Activated T-helper 17 cell treated with anti-CD3 and anti-CD28 coated beads, Interleukin-2, amount 50 U/mL, for 72 hours (primary cell): ENCODE measurements at regions not wholly inside any gene's neighbourhood (a gene's known extent, or its start where the extent isn't known, plus 50 kb on each side); places are given as distances from the start of the nearest gene placed in this dataset.
"Not testable (repeated sequence)": the region's sequence is repeated elsewhere in the genome, so short reads cannot be mapped to it uniquely, and the experiment has no call there.

ENCODE experiments used
- ATAC-seq: fragments of 150-1000 bp; cut with Tn5 transposase; replicated peaks from 2 replicates; pipeline ENCODE4 v1.10.0; 2021; ENCODE audit warnings: mild to moderate bottlenecking, moderate library complexity
- H3K27ac Mint-ChIP-seq: one replicate; pipeline ENCODE4 v1.8.0; 2022; ENCODE audit warnings: mixed read lengths
- H3K27me3 Mint-ChIP-seq: one replicate; pipeline ENCODE4 v1.8.0; 2022; ENCODE audit warnings: mixed read lengths
- H3K36me3 Mint-ChIP-seq: one replicate; pipeline ENCODE4 v1.8.0; 2022; ENCODE audit warnings: low read depth, mild to moderate bottlenecking, mixed read lengths
- H3K4me1 Mint-ChIP-seq: one replicate; pipeline ENCODE4 v1.8.0; 2022; ENCODE audit warnings: mixed read lengths
- H3K4me3 Mint-ChIP-seq: one replicate; pipeline ENCODE4 v1.8.0; 2022; ENCODE audit warnings: mild to moderate bottlenecking, mixed read lengths
- H3K9me3 Mint-ChIP-seq: one replicate; pipeline ENCODE4 v1.8.0; 2022; ENCODE audit warnings: mixed read lengths

- Mint-ChIP-seq H3K9me3 (peaks cover 4% of the 10 kb centered on the region), H3K27me3 (peaks cover 39% of the 10 kb centered on the region), H3K36me3 (no peaks in the 10 kb centered on the region), H3K4me3 (no peak overlapping the region), H3K4me1 (no peaks in the 10 kb centered on the region), H3K27ac (no peak overlapping the region)
- no peak for ATAC-seq
Observed at GRCh38 chr17:73914536-73915274, 270.5 kb upstream of the SDK2 start.

GRCh38 chr17:73919033-73919432 lies 274.8 kb upstream of the SDK2 start:
- H3K27me3 Mint-ChIP-seq = peaks cover 21% of the 10 kb centered on the region
- not testable (repeated sequence) for H3K4me1 Mint-ChIP-seq, H3K9me3 Mint-ChIP-seq, H3K4me3 Mint-ChIP-seq, ATAC-seq, H3K27ac Mint-ChIP-seq, H3K36me3 Mint-ChIP-seq

- no peak for ATAC-seq
- Mint-ChIP-seq H3K4me3 (no peak overlapping the region), H3K9me3 (peaks cover 4% of the 10 kb centered on the region), H3K27me3 (peaks cover 14% of the 10 kb centered on the region), H3K4me1 (no peaks in the 10 kb centered on the region), H3K27ac (no peak overlapping the region), H3K36me3 (no peaks in the 10 kb centered on the region)
Observed at GRCh38 chr17:73921306-73921705, 277.1 kb upstream of the SDK2 start.

GRCh38 chr17:73924114-73924908 lies 279.2 kb upstream of the RPL38 start:
- Mint-ChIP-seq H3K27me3 (peaks cover 6% of the 10 kb centered on the region), H3K27ac (no peak overlapping the region), H3K4me1 (no peaks in the 10 kb centered on the region), H3K9me3 (peaks cover under 1% of the 10 kb centered on the region), H3K36me3 (no peaks in the 10 kb centered on the region), H3K4me3 (no peak overlapping the region)
- no peak for ATAC-seq

- no peaks in the 10 kb centered on the region for H3K36me3 Mint-ChIP-seq
- no peak overlapping the region for H3K4me3 Mint-ChIP-seq
- no peak overlapping the region for H3K27ac Mint-ChIP-seq
- H3K4me1 Mint-ChIP-seq = no peaks in the 10 kb centered on the region
- ATAC-seq = no peak
- H3K9me3 Mint-ChIP-seq = no peaks in the 10 kb centered on the region
- peaks cover 3% of the 10 kb centered on the region for H3K27me3 Mint-ChIP-seq
Observed at GRCh38 chr17:73924909-73925186, 278.6 kb upstream of the RPL38 start.

GRCh38 chr17:73929860-73930430 lies 273.5 kb upstream of the RPL38 start:
- Mint-ChIP-seq H3K36me3 (no peaks in the 10 kb centered on the region), H3K4me1 (no peaks in the 10 kb centered on the region), H3K9me3 (no peaks in the 10 kb centered on the region), H3K4me3 (no peak overlapping the region), H3K27ac (no peak overlapping the region), H3K27me3 (no peaks in the 10 kb centered on the region)
- ATAC-seq = no peak

GRCh38 chr17:73932216-73932749 lies 271.2 kb upstream of the RPL38 start:
- Mint-ChIP-seq H3K4me3 (no peak overlapping the region), H3K4me1 (no peaks in the 10 kb centered on the region), H3K36me3 (no peaks in the 10 kb centered on the region), H3K27ac (no peak overlapping the region), H3K9me3 (no peaks in the 10 kb centered on the region), H3K27me3 (no peaks in the 10 kb centered on the region)
- ATAC-seq = no peak

GRCh38 chr17:73933164-73933766 lies 270.2 kb upstream of the RPL38 start:
- no peak overlapping the region for H3K27ac Mint-ChIP-seq
- no peaks in the 10 kb centered on the region for H3K27me3 Mint-ChIP-seq
- no peak for ATAC-seq
- no peaks in the 10 kb centered on the region for H3K9me3 Mint-ChIP-seq
- no peaks in the 10 kb centered on the region for H3K4me1 Mint-ChIP-seq
- H3K4me3 Mint-ChIP-seq = no peak overlapping the region
- H3K36me3 Mint-ChIP-seq = no peaks in the 10 kb centered on the region

- ATAC-seq = no peak
- H3K9me3 Mint-ChIP-seq = no peaks in the 10 kb centered on the region
- H3K36me3 Mint-ChIP-seq = no peaks in the 10 kb centered on the region
- H3K4me1 Mint-ChIP-seq = no peaks in the 10 kb centered on the region
- H3K4me3 Mint-ChIP-seq = no peak overlapping the region
- H3K27me3 Mint-ChIP-seq = no peaks in the 10 kb centered on the region
- H3K27ac Mint-ChIP-seq = no peak overlapping the region
Observed at GRCh38 chr17:73933871-73934270, 269.6 kb upstream of the RPL38 start.

- H3K4me3 Mint-ChIP-seq = no peak overlapping the region
- H3K27ac Mint-ChIP-seq = no peak overlapping the region
- no peak for ATAC-seq
- no peaks in the 10 kb centered on the region for H3K4me1 Mint-ChIP-seq
- H3K36me3 Mint-ChIP-seq = no peaks in the 10 kb centered on the region
- H3K9me3 Mint-ChIP-seq = no peaks in the 10 kb centered on the region
- peaks cover under 1% of the 10 kb centered on the region for H3K27me3 Mint-ChIP-seq
Observed at GRCh38 chr17:73934696-73935095, 268.8 kb upstream of the RPL38 start.

- Mint-ChIP-seq H3K27me3 (peaks cover 12% of the 10 kb centered on the region), H3K4me3 (no peak overlapping the region), H3K36me3 (no peaks in the 10 kb centered on the region), H3K9me3 (no peaks in the 10 kb centered on the region), H3K27ac (no peak overlapping the region), H3K4me1 (no peaks in the 10 kb centered on the region)
- no peak for ATAC-seq
Observed at GRCh38 chr17:73936908-73937627, 266.4 kb upstream of the RPL38 start.

- no peaks in the 10 kb centered on the region for H3K4me1 Mint-ChIP-seq
- H3K27ac Mint-ChIP-seq = no peak overlapping the region
- H3K27me3 Mint-ChIP-seq = peaks cover 12% of the 10 kb centered on the region
- H3K4me3 Mint-ChIP-seq = no peak overlapping the region
- H3K36me3 Mint-ChIP-seq = no peaks in the 10 kb centered on the region
- no peak for ATAC-seq
- H3K9me3 Mint-ChIP-seq = no peaks in the 10 kb centered on the region
Observed at GRCh38 chr17:73938706-73939105, 264.8 kb upstream of the RPL38 start.

GRCh38 chr17:73939806-73940205 lies 263.7 kb upstream of the RPL38 start:
- Mint-ChIP-seq H3K27me3 (peaks cover 12% of the 10 kb centered on the region), H3K4me3 (no peak overlapping the region), H3K9me3 (no peaks in the 10 kb centered on the region), H3K36me3 (no peaks in the 10 kb centered on the region), H3K4me1 (no peaks in the 10 kb centered on the region), H3K27ac (no peak overlapping the region)
- ATAC-seq = no peak

GRCh38 chr17:73940511-73940910 lies 263.0 kb upstream of the RPL38 start:
- H3K36me3 Mint-ChIP-seq = no peaks in the 10 kb centered on the region
- no peak overlapping the region for H3K27ac Mint-ChIP-seq
- no peak overlapping the region for H3K4me3 Mint-ChIP-seq
- no peaks in the 10 kb centered on the region for H3K4me1 Mint-ChIP-seq
- ATAC-seq = no peak
- peaks cover 12% of the 10 kb centered on the region for H3K27me3 Mint-ChIP-seq
- no peaks in the 10 kb centered on the region for H3K9me3 Mint-ChIP-seq
